GM08714 (cell line): ENCODE measurements at regions not wholly inside any gene's neighbourhood (a gene's known extent, or its start where the extent isn't known, plus 50 kb on each side); places are given as distances from the start of the nearest gene placed in this dataset.
"Not testable (repeated sequence)": the region's sequence is repeated elsewhere in the genome, so short reads cannot be mapped to it uniquely, and the experiment has no call there.

Experiments
- H3K4me3 ChIP-seq: fragments of 200-500 bp; sonication (Bioruptor generic); 2 replicates; pipeline ENCODE4 v1.5.1; 2014; ENCODE audit warnings: mild to moderate bottlenecking, low read length, inconsistent platforms
- ZNF274 ChIP-seq: IDR thresholded peaks from 2 replicates; pipeline ENCODE4 v1.6.1; 2012; ENCODE audit warnings: mild to moderate bottlenecking, low read depth, low read length

- peak overlapping the region; percentile 68; the same call in 1 of the 2 replicates for H3K4me3 ChIP-seq
Observed at GRCh38 chr6:26956078-26956600, 291.4 kb upstream of the PRSS16 start.

- peak overlapping the region; percentile 71 for H3K4me3 ChIP-seq
Observed at GRCh38 chr6:26956601-26957184, 290.8 kb upstream of the PRSS16 start.

- peak overlapping the region; percentile 71 for H3K4me3 ChIP-seq
Observed at GRCh38 chr6:26957399-26958127, 289.9 kb upstream of the PRSS16 start.

DNA sequence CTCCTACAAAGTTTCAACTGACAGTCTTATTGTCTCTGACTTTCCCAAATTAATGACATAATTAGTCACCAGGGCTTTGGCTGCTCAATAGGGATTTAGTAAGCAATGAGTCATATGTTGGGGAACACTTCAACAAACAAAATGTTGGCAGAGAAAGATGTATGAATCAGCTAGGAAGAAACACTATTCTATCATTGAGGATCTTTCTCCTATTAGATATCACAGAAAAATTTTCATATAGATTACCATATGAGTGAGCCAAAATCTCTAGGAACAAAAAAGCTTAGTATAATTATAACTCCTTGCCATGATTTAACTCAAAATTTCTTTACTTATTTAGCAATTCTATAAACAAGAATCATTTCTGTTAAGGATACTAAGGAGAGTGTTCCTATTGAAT is 286.3 kb upstream of the PRSS16 start:
- not testable (repeated sequence) for H3K4me3 ChIP-seq

DNA sequence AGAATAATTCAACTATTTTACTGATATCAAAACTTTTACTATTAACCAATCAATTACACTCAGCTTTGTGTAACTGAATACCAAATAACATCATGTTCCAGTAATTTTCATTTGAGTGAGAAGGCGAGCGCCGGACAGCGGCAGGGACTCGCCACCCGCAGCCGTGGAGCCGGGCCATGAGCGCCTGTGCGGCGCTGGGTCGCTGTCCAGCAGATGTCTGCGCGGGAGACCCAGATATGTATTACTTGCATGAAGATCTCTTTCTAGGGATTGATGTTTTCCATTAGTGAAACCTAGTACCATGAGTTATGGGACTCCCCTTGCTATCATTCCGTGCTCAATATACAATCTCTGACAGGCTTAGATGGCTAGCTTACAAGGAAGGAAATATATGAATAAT is 245.1 kb upstream of the PRSS16 start:
- no peak overlapping the region for H3K4me3 ChIP-seq
- no peak for TF ChIP-seq ZNF274

DNA sequence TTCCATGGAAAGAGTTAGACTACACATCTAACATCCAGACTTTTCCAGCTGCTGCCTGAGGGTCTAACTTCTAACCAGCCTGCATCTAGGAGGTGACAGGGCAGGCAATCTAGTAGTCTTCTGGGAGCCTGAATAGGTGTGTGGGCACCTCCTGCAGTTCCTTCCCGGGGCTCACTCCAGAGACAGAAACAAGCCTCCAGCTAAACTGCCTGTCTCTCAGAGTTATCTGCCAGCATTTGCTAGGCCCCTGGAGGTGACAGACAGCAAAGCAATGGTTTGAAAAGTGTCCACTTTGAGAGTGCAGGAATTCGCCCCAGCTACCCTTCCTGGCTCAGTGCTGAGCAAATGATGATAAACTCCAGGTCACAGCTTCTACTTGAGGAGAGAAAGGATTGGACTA is 240.5 kb upstream of the PRSS16 start:
- H3K4me3 ChIP-seq, result no peak overlapping the region
- no peak for TF ChIP-seq ZNF274

GRCh38 chr6:27008613-27009012 is 238.9 kb upstream of the PRSS16 start:
- H3K4me3 ChIP-seq, result not testable (repeated sequence)

- not testable (repeated sequence) for H3K4me3 ChIP-seq
Observed at GRCh38 chr6:27014053-27014452, 233.4 kb upstream of the PRSS16 start.

- TF ChIP-seq ZNF274, result no peak
- H3K4me3 ChIP-seq, result no peak overlapping the region
Observed at GRCh38 chr6:27016689-27017088, 230.8 kb upstream of the PRSS16 start.

DNA sequence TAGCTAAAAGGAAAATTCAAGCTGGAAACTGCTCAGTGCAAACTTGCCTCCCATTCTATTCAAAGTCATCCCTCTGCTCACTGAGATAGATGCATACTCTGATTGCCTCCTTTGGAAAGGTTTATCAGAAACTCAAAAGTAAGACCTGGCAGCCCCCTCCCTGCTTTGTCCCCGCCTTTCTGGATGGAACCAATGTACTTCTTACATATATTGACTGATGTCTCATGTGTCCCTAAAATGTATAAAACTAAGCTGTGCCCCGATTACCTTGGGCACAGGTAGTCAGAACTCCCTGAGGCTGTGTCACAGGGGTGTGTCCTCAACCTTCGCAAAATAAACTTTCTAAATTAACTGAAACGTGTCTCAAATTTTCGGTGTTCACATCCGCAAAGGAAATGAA is 229.1 kb upstream of the PRSS16 start:
- H3K4me3 ChIP-seq, result not testable (repeated sequence)

DNA sequence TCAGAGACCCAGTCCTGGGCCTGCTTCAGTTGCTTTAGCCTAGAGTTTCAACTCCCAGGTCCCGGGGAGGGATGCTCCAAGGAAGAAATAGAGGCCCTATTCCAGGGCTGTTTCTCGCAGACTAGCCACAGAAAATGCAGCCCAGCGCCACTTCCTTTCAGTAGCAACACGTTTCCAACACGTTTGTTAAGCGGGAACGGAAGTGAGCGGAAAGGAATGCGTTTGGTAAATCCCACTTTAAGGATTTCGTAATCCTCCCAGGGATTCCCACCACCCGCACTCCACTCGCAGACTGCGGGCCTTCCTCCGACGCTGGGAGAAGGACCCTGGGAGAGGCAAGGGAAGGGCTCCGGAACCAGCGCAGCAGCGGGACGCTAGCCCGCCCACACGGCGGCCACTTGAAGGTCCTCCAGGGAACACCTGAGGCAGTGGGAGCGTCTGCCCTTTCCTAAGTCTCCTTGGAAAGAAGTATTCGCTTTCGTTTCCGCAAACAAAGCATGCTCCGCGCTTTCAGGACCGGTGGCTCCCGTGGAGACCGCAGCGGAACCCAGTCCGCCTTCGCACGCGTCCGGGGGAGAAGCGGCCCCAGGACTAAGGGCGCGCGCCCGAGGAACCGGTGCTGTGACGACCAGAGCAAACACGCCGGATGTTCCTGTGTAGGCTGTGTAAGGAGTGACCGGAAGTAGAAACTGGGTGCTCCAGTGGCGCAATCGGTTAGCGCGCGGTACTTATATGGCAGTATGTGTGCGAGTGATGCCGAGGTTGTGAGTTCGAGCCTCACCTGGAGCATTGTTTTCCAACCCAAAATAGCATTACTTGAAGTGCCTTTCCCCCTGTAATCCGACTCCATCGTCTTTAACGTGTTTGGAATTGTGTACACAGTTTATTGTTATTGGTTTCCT is 227.6 kb upstream of the PRSS16 start:
- no peak for TF ChIP-seq ZNF274
- peak overlapping the region; percentile 68 for H3K4me3 ChIP-seq

GRCh38 chr6:27020553-27020880 is 227.0 kb upstream of the PRSS16 start:
- H3K4me3 ChIP-seq, result peak overlapping the region; percentile 68; the same call in 1 of the 2 replicates
- no peak for TF ChIP-seq ZNF274

DNA sequence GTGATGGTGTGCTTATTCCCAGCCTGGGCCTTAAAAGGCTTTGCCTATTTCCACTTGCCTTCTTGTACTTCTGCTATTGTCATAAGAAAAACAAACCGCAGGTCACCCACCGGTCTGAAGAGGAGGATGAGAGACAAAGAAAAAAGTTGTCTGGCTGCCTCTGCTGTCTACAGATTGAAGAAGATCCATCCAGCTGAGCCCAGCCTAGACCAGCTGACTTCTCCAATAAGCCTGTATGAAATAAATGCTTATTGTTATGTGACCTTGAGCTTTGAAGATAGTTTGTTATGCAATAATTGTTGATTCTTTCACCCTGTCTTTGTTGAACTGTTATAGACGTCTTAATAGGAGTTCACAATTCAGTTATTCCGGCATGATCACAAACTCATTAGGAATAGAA is 223.8 kb upstream of the PRSS16 start:
- TF ChIP-seq ZNF274, result no peak
- H3K4me3 ChIP-seq, result no peak overlapping the region

- H3K4me3 ChIP-seq, result no peak overlapping the region
- TF ChIP-seq ZNF274, result no peak
Observed at GRCh38 chr6:27025351-27025750, 222.2 kb upstream of the PRSS16 start.

GRCh38 chr6:27026361-27026760 is 221.1 kb upstream of the PRSS16 start:
- no peak for TF ChIP-seq ZNF274
- no peak overlapping the region for H3K4me3 ChIP-seq
